CD4-positive, alpha-beta T cell (primary cell): ENCODE measurements at regions not wholly inside any gene's neighbourhood (a gene's known extent, or its start where the extent isn't known, plus 50 kb on each side); places are given as distances from the start of the nearest gene placed in this dataset.

Experiments used
- ATAC-seq: fragments of 200-7000 bp; cut with Tn5 transposase; one replicate; pipeline ENCODE4 v1.10.0; 2022; ENCODE audit warnings: mild to moderate bottlenecking; ENCODE audit not compliant: poor library complexity
- CTCF ChIA-PET: fragments of 350-600 bp; sonication (Branson Sonifier 250); formaldehyde crosslinking; loops from one replicate; lab custom pipeline; 2021; ENCODE audit warnings: antibody characterized with exemption, inconsistent platforms; lab: Charles Lee
- POLR2A ChIA-PET: fragments of 350-600 bp; sonication (Branson Sonifier 250); formaldehyde crosslinking; loops from one replicate; lab custom pipeline; 2021; ENCODE audit warnings: antibody characterized with exemption, inconsistent platforms; lab: Charles Lee
- DNase-seq, 14 experiments: peaks; one replicate each; pipeline ENCODE4 v3.0.0-alpha.2; 2013 to 2020; ENCODE audit warnings: mixed read lengths in 2 of 14
- H3K27ac ChIP-seq, 2 donors: one replicate each; pipeline versions ENCODE4 v1.5.1 to v1.7.0; 2013; ENCODE audit warnings: low read length in 2 of 2, low read depth in 1 of 2, mild to moderate bottlenecking in 1 of 2
- H3K27me3 ChIP-seq, 2 experiments: 1 replicate in 1 of 2; 2 replicates in 1 of 2; pipeline versions ENCODE4 v1.6.1 to v1.7.0; 2013; ENCODE audit warnings: low read length in 2 of 2, control low read depth in 1 of 2, mild to moderate bottlenecking in 1 of 2, moderate library complexity in 1 of 2; ENCODE audit not compliant: insufficient read depth in 2 of 2, control insufficient read depth in 1 of 2
- H3K36me3 ChIP-seq: one replicate; pipeline ENCODE4 v1.6.1; 2013; ENCODE audit warnings: low read length, control low read depth; ENCODE audit not compliant: insufficient read depth
- H3K4me1 ChIP-seq: one replicate; pipeline ENCODE4 v1.6.1; 2013; ENCODE audit warnings: low read length, control low read depth; ENCODE audit not compliant: insufficient read depth
- H3K4me3 ChIP-seq: one replicate; pipeline ENCODE4 v1.5.1; 2013; ENCODE audit warnings: mild to moderate bottlenecking, low read length, moderate library complexity
- H3K9me3 ChIP-seq, 2 experiments: 1 replicate in 1 of 2; 2 replicates in 1 of 2; pipeline versions ENCODE4 v1.6.1 to v1.7.0; 2013; ENCODE audit warnings: low read length in 2 of 2, mild to moderate bottlenecking in 2 of 2, control low read depth in 1 of 2, moderate library complexity in 1 of 2; ENCODE audit not compliant: control insufficient read depth in 1 of 2, insufficient read depth in 1 of 2
- H3K27ac Mint-ChIP-seq: one replicate; pipeline ENCODE4 v1.8.0; 2020; ENCODE audit warnings: mixed read lengths
- H3K27me3 Mint-ChIP-seq: one replicate; pipeline ENCODE4 v1.8.0; 2021; ENCODE audit warnings: mixed read lengths
- H3K36me3 Mint-ChIP-seq: one replicate; pipeline ENCODE4 v1.8.0; 2021; ENCODE audit warnings: low read depth, mixed read lengths
- H3K4me1 Mint-ChIP-seq: one replicate; pipeline ENCODE4 v1.8.0; 2021; ENCODE audit warnings: low read depth, mixed read lengths
- H3K4me3 Mint-ChIP-seq: one replicate; pipeline ENCODE4 v1.8.0; 2020; ENCODE audit warnings: mild to moderate bottlenecking, mixed read lengths
- H3K9me3 Mint-ChIP-seq: one replicate; pipeline ENCODE4 v1.8.0; 2020; ENCODE audit warnings: mixed read lengths
- CTCF ChIP-seq: fragments of 200-600 bp; IDR thresholded peaks from one replicate; pipeline ENCODE4 v1.8.0; 2022; ENCODE audit warnings: antibody characterized with exemption, mild to moderate bottlenecking
- intact Hi-C, 2 experiments: fragments of 100-400 bp; cut with DNase I in 1 of 2; cut with micrococcal nuclease in 1 of 2; formaldehyde crosslinking; loops; one replicate each; pipeline versions ENCODE4 v1.15.1 to v1.9.0; 2023 to 2025; cut with DNase I, micrococcal nuclease

GRCh38 chr13:50187352-50188029 lies 172.2 kb downstream of the KCNRG start:
- Mint-ChIP-seq H3K9me3 (peaks cover 2% of the 10 kb centered on the region), H3K36me3 (no peaks in the 10 kb centered on the region), H3K4me1 (peaks cover 6% of the 10 kb centered on the region), H3K4me3 (no peak overlapping the region), H3K27me3 (no peaks in the 10 kb centered on the region), H3K27ac (no peak overlapping the region)
- DNase-seq: no peak
- no peaks in the 10 kb centered on the region for H3K27me3 ChIP-seq
- ChIA-PET CTCF (no interaction called here), POLR2A (no interaction called here)
- no peak overlapping the region for H3K27ac ChIP-seq
- ATAC-seq: no peak
- intact Hi-C loops: no loop called here
- H3K9me3 ChIP-seq: no peaks in the 10 kb centered on the region
- H3K4me1 ChIP-seq: peaks cover 3% of the 10 kb centered on the region
- TF ChIP-seq CTCF: no peak
- peak overlapping the region; percentile 9 for H3K4me3 ChIP-seq
- H3K36me3 ChIP-seq: no peaks in the 10 kb centered on the region

- intact Hi-C loops: no loop called here
- Mint-ChIP-seq H3K36me3 (no peaks in the 10 kb centered on the region), H3K4me3 (no peak overlapping the region), H3K4me1 (peaks cover 6% of the 10 kb centered on the region), H3K9me3 (peaks cover 2% of the 10 kb centered on the region), H3K27ac (no peak overlapping the region), H3K27me3 (no peaks in the 10 kb centered on the region)
- TF ChIP-seq CTCF: no peak
- Histone ChIP-seq H3K27ac (no peak overlapping the region), H3K9me3 (no peaks in the 10 kb centered on the region), H3K27me3 (no peaks in the 10 kb centered on the region), H3K36me3 (no peaks in the 10 kb centered on the region), H3K4me3 (no peak overlapping the region), H3K4me1 (peaks cover 4% of the 10 kb centered on the region)
- ATAC-seq (no peak), DNase-seq (no peak)
- CTCF ChIA-PET: no interaction called here
- POLR2A ChIA-PET: interaction anchor here (1.4 kb wide), 1 partner anchor 64 kb away, joined by 4 read pairs; no protein-coding TSS in a partner anchor
These were observed 173.5 kb downstream of the KCNRG start for GRCh38 chr13:50188696-50189095.

GRCh38 chr13:50189450-50189849 lies 174.2 kb downstream of the KCNRG start:
- Histone ChIP-seq H3K27me3 (no peaks in the 10 kb centered on the region), H3K9me3 (no peaks in the 10 kb centered on the region), H3K27ac (no peak overlapping the region), H3K36me3 (no peaks in the 10 kb centered on the region), H3K4me3 (no peak overlapping the region), H3K4me1 (peaks cover 4% of the 10 kb centered on the region)
- intact Hi-C loops: no loop called here
- H3K4me1 Mint-ChIP-seq: peaks cover 6% of the 10 kb centered on the region
- no peak overlapping the region for H3K4me3 Mint-ChIP-seq
- TF ChIP-seq CTCF: no peak
- no peaks in the 10 kb centered on the region for H3K27me3 Mint-ChIP-seq
- no peak for ATAC-seq
- peak in 4 of 14 experiments; percentile 11 to 43 (median 36) for DNase-seq
- H3K27ac Mint-ChIP-seq: no peak overlapping the region
- CTCF ChIA-PET: interaction anchor here (0.8 to 1.1 kb wide), 2 partner anchors 31 to 47 kb away, joined by 3 to 4 read pairs; no protein-coding TSS in a partner anchor
- H3K9me3 Mint-ChIP-seq: peaks cover 2% of the 10 kb centered on the region
- POLR2A ChIA-PET: interaction anchor here (0.9 to 1.4 kb wide), 2 partner anchors 10 to 65 kb away, joined by 3 to 4 read pairs; no protein-coding TSS in a partner anchor
- no peaks in the 10 kb centered on the region for H3K36me3 Mint-ChIP-seq
